Breast epithelium (tissue), 4 donors: ENCODE measurements at regions not wholly inside any gene's neighbourhood (a gene's known extent, or its start where the extent isn't known, plus 50 kb on each side); places are given as distances from the start of the nearest gene placed in this dataset.

Experiments
- DNase-seq, 2 donors: peaks; one replicate each; pipeline ENCODE4 v3.0.0-alpha.2; 2019; ENCODE audit warnings: low spot score in 2 of 2
- H3K27ac ChIP-seq, 2 donors: fragments of 200-600 bp; sonication (generic) in 1 of 2; one replicate each; pipeline ENCODE4 v1.5.1; 2016 to 2019; ENCODE audit warnings: mild to moderate bottlenecking in 1 of 2
- H3K27me3 ChIP-seq, 2 donors: fragments of 200-600 bp; sonication (generic) in 1 of 2; one replicate each; pipeline versions ENCODE4 v1.5.1 to v1.6.0; 2017 to 2019; ENCODE audit warnings: control low read depth in 1 of 2, mild to moderate bottlenecking in 1 of 2
- H3K36me3 ChIP-seq: fragments of 200-600 bp; one replicate; pipeline ENCODE4 v1.5.1; 2019
- H3K4me1 ChIP-seq, 2 donors: fragments of 200-600 bp; sonication (generic); one replicate each; pipeline ENCODE4 v1.5.1; 2016 to 2019; ENCODE audit warnings: control low read depth in 1 of 2
- H3K4me3 ChIP-seq, 3 donors: fragments of 200-600 bp; sonication (generic); 1 replicate in 2 of 3; 2 replicates in 1 of 3; pipeline ENCODE4 v1.5.1; 2016 to 2019; ENCODE audit warnings: mild to moderate bottlenecking in 3 of 3, moderate library complexity in 2 of 3
- H3K9me3 ChIP-seq, 2 donors: fragments of 200-600 bp; sonication (generic) in 1 of 2; one replicate each; pipeline ENCODE4 v1.5.1; 2016 to 2019; ENCODE audit warnings: control low read depth in 1 of 2
- CTCF ChIP-seq, 3 donors: fragments of 450-650 bp; IDR thresholded peaks; one replicate each; pipeline ENCODE4 v1.5.1; 2016 to 2017; ENCODE audit warnings: antibody characterized with exemption in 3 of 3, mild to moderate bottlenecking in 3 of 3, moderate library complexity in 3 of 3
- POLR2A ChIP-seq: fragments of 450-650 bp; IDR thresholded peaks from one replicate; pipeline ENCODE4 v1.6.1; 2016; ENCODE audit warnings: antibody characterized with exemption, mild to moderate bottlenecking, moderate library complexity
- POLR2AphosphoS5 ChIP-seq, 3 donors: sonication (generic); formaldehyde crosslinking; IDR thresholded peaks; one replicate each; pipeline ENCODE4 v1.6.1; 2017; ENCODE audit warnings: antibody characterized with exemption in 3 of 3
- intact Hi-C: fragments of 100-400 bp; cut with DNase I; formaldehyde crosslinking; loops from one replicate; pipeline ENCODE4 v1.15.1; 2023; ENCODE audit warnings: low total_unique reads

DNA sequence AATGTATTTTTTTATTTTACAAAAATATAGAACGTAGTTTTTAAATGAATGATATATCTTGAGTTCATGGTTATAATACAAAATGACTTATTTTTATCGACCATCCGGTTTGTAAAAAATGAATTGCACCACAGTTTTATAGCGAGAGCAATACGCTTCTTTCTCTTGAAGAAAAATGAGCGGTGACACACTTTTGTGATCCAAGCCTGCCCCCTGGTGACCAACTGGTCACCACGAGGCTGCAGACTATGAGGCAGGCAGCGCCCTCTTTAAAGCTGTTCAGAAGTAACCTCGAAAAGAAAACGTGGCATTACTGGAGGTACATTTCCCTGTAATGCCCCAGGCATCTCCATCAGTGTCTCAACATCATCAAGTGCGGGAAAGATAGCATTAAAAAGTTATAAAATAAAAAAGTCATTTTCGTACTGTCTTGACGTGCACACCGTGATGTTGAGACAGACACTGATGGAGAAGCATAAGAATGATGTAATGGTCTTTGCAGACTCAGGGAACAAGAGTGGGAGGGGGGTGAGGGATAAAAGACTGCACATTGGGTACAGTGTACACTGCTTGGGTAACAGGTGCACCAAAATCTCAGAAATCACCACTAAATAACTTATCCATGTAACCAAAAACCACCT, 734.2 kb upstream of the ADAMTS5 start:
- H3K27ac ChIP-seq = no peak overlapping the region
- H3K27me3 ChIP-seq = no peaks in the 10 kb centered on the region
- intact Hi-C loops = loop anchor here (2.0 kb wide), 1 partner anchor 854 kb away; no protein-coding TSS in a partner anchor
- H3K9me3 ChIP-seq = no peaks in the 10 kb centered on the region
- no peaks in the 10 kb centered on the region for H3K4me1 ChIP-seq
- no peaks in the 10 kb centered on the region for H3K36me3 ChIP-seq
- DNase-seq = peak; percentile 76 to 80
- no peak for TF ChIP-seq POLR2AphosphoS5 (IDR thresholded peaks at IDR 0.05)
- no peak for TF ChIP-seq POLR2A
- TF ChIP-seq CTCF (IDR thresholded peaks at IDR 0.05) = peak; percentile 73 to 91 (median 86)
- no peak overlapping the region for H3K4me3 ChIP-seq

DNA sequence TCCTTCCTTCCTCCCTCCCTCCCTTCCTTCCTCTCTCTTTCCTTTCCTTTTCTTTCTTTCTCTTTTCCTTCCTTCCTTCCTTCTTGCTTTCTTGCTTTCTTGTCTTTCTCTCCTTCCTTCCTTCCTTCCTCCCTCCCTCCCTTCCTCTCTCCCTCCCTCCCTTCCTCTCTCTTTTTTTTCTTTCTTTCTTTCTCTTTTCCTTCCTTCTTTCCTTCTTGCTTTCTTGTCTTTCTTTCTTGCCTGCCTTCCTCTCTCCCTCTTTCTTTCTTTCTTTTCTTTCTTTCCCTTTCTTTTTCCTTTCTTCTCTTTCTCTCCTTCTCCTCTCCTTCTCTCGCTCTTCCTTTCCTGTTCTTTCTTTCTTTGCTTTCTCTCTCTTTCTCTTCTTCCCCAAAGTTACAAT, 728.4 kb upstream of the ADAMTS5 start:
- Histone ChIP-seq H3K4me3 (no peak overlapping the region), H3K4me1 (no peaks in the 10 kb centered on the region), H3K36me3 (no peaks in the 10 kb centered on the region), H3K27ac (no peak overlapping the region), H3K27me3 (no peaks in the 10 kb centered on the region), H3K9me3 (no peaks in the 10 kb centered on the region)
- DNase-seq = no peak
- TF ChIP-seq POLR2A = no peak
- no peak for TF ChIP-seq CTCF (IDR thresholded peaks at IDR 0.05)
- no peak for TF ChIP-seq POLR2AphosphoS5 (IDR thresholded peaks at IDR 0.05)
- intact Hi-C loops = no loop called here

- no peaks in the 10 kb centered on the region for H3K4me1 ChIP-seq
- no peak overlapping the region for H3K4me3 ChIP-seq
- H3K9me3 ChIP-seq = no peaks in the 10 kb centered on the region
- no peak for DNase-seq
- TF ChIP-seq POLR2A (no peak), POLR2AphosphoS5 (IDR thresholded peaks at IDR 0.05) (no peak), CTCF (IDR thresholded peaks at IDR 0.05) (no peak)
- intact Hi-C loops = no loop called here
- no peaks in the 10 kb centered on the region for H3K36me3 ChIP-seq
- peak overlapping the region in 1 of 2 donors; percentile 13 for H3K27ac ChIP-seq
- no peaks in the 10 kb centered on the region for H3K27me3 ChIP-seq
Measured at GRCh38 chr21:27694667-27695066, 727.8 kb upstream of the ADAMTS5 start.

DNA sequence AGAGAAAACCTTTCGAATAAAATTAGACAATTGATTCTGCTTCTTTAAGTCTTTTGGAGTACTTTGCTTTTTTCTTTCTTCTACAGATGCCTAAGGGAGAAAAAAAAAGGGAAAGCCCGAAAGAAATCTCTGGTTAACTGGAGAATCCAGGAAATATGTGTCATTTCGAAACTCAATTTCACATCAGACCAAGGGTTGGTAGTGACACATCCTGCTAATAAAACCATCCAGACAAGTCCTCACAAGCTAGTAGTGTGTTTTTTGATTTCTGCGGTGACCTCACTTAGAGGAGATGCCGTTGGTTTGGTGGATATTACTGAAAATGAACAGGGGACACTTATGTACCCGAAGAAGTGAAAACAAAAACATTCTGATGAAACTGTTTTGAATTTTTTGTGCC, 726.5 kb upstream of the ADAMTS5 start:
- Histone ChIP-seq H3K27me3 (no peaks in the 10 kb centered on the region), H3K27ac (peak overlapping the region; percentile 54 to 57), H3K36me3 (no peaks in the 10 kb centered on the region), H3K4me3 (no peak overlapping the region), H3K9me3 (peaks cover 0 to 9% of the 10 kb centered on the region in 2 donors), H3K4me1 (no peaks in the 10 kb centered on the region)
- TF ChIP-seq POLR2A (no peak), POLR2AphosphoS5 (IDR thresholded peaks at IDR 0.05) (no peak), CTCF (IDR thresholded peaks at IDR 0.05) (no peak)
- intact Hi-C loops = no loop called here
- no peak for DNase-seq

GRCh38 chr21:27691516-27691915, 724.6 kb upstream of the ADAMTS5 start:
- no peaks in the 10 kb centered on the region for H3K36me3 ChIP-seq
- H3K27ac ChIP-seq = no peak overlapping the region
- no peaks in the 10 kb centered on the region for H3K27me3 ChIP-seq
- intact Hi-C loops = no loop called here
- no peak for TF ChIP-seq POLR2AphosphoS5 (IDR thresholded peaks at IDR 0.05)
- no peak for TF ChIP-seq CTCF (IDR thresholded peaks at IDR 0.05)
- TF ChIP-seq POLR2A = no peak
- peaks cover 0 to 12% of the 10 kb centered on the region in 2 donors for H3K9me3 ChIP-seq
- H3K4me1 ChIP-seq = no peaks in the 10 kb centered on the region
- no peak overlapping the region for H3K4me3 ChIP-seq
- no peak for DNase-seq
